ENCODE measurements at regions not wholly inside any gene's neighbourhood (a gene's known extent, or its start where the extent isn't known, plus 50 kb on each side); places are given as distances from the start of the nearest gene placed in this dataset.

DNA sequence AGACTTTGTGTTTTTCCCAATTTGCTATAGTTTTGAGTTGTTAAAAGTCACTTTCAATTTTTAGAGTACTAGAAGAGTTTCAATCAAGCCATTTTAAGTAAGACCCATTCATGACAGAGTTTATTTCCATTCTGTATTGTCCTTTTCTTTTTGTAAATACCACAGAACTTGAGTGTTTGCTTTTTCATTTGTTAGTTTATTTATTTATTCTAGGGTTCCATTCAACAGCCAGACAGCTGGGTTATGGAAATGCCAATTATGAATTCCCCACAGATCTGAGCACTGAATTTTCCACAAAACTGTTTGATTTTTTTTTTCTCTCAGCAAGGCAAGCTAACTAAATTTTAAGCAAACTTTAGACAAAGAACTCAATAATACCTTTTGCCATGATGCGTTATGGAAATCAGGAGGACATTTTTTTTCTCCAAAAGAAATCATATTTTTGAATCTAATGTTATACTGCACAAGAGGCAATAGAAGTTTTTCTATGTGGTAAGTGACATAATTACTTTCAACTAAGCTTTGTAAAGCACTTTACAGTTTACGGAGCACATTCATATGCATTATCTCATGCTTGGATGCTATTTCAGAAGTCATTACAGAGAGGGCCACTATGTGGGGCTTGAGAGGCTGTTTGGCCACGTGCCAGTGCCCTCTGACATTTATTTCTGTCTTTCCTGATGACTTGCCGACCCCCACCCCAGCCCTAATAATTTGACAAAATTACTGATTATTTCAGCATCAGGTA, 181.5 kb downstream of the VRK1 start:
- no peak for DNase-seq (ENCODE audit: low spot score)
- intact Hi-C loops (cut with DNase I), result no loop called here

DNA sequence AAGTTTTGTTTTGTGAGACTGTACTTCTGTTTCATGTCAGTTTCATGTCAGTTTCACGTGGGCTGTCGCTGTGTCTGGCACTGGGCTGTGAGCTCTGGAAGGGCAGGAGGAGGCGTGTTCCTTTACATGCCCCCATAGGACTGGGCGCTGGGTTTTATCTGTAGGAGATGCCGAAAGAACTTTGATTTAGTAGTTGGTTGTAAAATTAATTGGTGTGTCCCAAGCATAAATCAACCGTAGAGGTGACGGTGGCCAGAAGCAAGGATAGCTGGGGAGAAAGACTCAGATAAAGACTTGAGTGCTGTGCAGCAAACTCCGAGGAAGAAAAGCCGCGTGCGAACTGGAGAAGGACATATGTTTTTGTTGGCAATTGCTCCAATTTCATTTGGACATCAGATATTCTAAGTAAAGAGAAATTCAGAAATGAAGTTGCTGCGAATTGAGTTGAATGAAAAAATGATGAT, 182.5 kb downstream of the VRK1 start:
- intact Hi-C loops (cut with DNase I), result no loop called here
- DNase-seq (ENCODE audit: low spot score), result no peak

GRCh38 chr14:96980835-96981234, 183.7 kb downstream of the VRK1 start:
- no peak for DNase-seq (ENCODE audit: low spot score)
- intact Hi-C loops (cut with DNase I), result no loop called here

DNA sequence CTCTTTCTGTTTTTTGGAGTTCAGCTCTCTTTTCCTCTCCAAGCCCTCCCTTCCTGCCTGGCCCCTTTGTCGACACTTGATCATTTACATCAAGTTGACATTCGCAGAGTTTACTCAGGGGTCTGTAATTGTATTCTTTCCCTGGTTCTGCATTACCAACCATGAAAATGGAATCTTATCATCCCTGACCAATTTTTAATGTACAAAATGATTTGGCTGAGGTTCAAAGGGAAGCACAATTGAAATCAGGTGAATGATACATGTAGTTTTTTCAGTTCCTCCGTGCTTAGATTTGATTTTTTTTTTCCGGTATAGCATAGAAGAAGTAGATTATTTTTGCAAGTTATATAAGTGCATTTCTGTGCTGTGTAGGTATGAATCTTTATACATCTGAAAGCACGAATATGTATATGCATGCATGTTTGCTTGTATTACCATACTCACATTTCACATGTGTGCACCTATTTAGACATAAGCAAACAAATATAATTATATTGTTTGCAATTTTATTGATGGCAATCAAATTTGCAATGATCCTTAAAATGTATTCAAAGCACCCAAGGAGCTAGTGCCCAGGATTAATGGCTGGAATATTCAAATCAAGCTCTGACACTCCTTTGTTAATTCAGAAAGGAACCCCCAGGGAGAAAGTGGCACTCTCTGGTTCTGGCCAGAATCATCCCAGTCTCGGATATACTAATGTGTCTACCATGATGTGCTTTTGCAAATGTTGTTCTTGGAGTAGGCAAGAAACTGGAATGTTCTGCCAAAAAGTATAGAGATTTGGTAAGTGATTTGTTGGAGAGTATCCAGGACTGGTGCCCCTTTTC, 189.3 kb downstream of the VRK1 start:
- intact Hi-C loops (cut with DNase I), result no loop called here
- no peak for DNase-seq (ENCODE audit: low spot score)

DNA sequence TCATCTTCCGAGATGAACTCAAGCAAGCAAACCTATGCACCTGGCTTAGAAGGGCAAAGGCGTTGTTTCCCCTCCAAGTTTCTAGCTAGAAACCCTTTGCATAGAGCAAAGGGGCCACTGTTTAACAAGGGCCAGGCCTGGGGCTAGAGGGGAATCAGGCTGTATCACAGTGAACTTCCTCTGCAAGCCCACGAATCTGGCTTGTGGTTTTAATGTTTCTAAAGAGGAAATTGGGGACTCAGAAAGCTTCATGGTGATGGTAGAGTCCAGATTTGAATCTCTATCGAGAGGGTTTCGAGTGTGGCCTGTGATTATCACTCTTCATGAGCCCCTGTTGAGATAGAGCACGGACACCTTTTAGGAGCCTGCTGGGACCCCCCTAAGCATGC, 189.9 kb downstream of the VRK1 start:
- DNase-seq (ENCODE audit: low spot score), result no peak
- intact Hi-C loops (cut with DNase I), result no loop called here

DNA sequence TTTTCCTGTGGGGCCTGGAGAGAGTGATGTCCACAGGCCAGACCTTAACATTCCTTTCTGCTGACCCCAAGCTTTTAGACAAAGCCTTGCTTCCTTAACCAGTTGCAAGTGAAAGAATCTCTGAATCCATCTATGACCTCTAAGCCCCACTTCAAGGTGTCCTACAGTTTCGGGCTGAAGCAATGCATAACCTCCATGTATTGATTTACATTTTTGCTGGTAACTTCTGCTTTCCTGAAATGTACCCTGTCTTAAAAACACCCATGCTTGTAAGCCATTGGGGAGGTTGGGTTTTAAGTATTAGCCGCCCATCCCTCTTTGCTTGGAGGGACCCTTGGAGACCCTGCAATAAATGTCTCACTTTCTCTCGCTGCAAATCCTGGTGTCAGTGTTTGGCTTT, 190.6 kb downstream of the VRK1 start:
- intact Hi-C loops (cut with DNase I), result no loop called here
- DNase-seq (ENCODE audit: low spot score), result no peak

DNA sequence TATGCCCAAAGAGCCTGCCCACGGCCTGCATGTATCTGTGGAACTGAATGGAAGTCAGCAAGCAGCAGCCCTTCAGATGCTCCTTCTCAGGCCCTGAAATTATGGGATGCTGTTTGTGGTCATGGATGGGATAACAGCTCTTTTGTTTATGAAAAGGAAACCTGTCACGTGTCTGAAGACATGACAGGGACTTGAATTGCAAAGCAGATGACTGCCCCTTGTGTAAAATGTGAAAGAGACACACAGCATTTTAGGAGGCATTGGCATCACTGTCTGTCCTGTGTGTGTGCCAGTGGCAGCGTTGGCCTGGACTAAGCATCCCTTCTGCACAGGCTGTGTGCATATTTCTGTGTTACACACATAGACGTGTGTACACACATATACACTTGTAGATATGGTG, 192.1 kb downstream of the VRK1 start:
- no peak for DNase-seq (ENCODE audit: low spot score)

GRCh38 chr14:96991226-96991625, 194.0 kb downstream of the VRK1 start:
- DNase-seq (ENCODE audit: low spot score), result no peak
- intact Hi-C loops (cut with DNase I), result no loop called here

More for the DNA sequence above, 192.1 kb downstream of the VRK1 start:
- intact Hi-C loops (cut with DNase I), result no loop called here

GRCh38 chr14:96994999-96995398, 197.8 kb downstream of the VRK1 start:
- intact Hi-C loops (cut with DNase I), result no loop called here
- DNase-seq (ENCODE audit: low spot score), result no peak

DNA sequence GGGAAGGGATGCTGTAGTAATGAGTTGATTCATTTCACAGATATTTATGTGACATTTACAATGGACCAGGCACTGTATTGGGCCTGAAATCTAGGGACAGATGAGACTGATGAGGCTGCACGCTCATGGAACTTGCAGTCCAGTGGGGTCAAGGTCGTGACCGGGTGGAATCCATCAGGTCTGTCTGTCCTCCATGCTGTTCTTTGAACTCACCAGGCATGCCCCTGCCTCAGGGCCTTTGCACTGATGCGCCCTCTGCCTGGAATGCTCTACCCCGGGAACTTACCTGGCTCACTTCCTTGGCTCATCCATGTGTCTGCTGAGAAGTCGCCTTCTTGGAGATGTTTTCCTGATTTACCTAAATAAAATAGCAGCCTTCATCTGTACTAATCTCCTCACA, 200.1 kb downstream of the VRK1 start:
- intact Hi-C loops (cut with DNase I), result no loop called here
- DNase-seq (ENCODE audit: low spot score), result no peak

DNA sequence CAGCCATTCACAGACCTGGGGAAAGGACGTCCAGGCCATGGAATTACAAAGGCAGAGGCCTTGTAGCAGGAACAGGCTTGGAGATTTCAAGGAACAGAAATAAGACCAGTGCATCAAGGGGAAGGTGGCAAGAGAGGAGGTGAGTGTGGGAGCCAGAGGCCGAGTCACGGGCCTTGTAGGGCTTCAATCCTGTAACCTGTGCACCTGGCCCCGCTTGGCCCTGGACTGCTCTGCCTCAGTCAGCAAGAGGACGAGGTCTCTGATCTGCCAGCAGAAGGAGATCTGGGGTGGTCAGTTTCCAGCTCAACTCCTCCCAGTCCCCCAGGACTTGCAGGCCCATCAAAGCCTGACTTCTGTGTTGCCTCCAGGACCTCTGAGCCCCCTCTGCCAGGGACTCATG, 200.8 kb downstream of the VRK1 start:
- DNase-seq (ENCODE audit: low spot score), result no peak
- intact Hi-C loops (cut with DNase I), result no loop called here

DNA sequence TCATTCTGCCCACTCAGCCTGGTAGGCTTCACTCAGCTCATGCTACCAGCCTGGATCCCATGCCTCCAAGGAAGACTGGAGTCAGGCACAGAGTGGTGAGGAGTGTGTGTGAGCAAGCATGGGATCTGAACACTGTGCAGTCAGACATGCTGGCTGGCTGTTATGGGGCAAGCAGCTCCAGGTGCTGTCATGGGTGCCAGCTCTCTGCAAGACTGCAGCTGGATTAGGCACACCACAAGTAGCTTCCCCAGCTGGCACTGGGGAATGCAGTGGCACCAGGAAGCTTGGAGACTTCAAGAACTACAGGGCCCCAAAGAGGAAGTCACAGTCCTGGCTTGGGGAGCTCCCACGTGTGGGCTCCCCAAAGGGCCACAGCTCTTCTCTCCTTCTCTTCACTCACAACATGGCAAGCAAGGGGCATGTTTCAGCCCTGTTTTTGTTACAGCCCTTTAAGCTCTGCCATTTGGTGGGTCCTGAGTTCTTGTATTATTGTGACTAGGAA, 202.5 kb downstream of the VRK1 start:
- DNase-seq (ENCODE audit: low spot score), result no peak
- intact Hi-C loops (cut with DNase I), result no loop called here

DNA sequence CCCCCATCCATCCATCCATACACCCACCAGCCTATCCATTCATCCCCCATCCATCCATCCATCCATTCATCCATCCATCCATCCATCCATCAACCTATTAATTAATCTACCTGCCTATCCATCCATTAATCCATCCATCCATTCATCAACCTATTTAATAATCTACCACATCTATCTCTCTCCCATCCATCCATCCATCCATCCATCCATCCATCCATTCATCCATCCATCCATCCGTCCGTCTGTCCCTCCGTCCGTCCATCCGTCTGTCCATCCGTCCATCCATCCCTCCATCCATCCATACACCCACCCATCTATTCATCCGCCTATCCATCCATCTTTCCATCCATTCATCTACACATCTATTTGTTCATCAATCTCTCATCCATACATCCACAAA, 205.3 kb downstream of the VRK1 start:
- DNase-seq (ENCODE audit: low spot score), result no peak
- intact Hi-C loops (cut with DNase I), result no loop called here

- DNase-seq (ENCODE audit: low spot score), result no peak
Measured at GRCh38 chr14:97005934-97006333, 208.8 kb downstream of the VRK1 start.

DNA sequence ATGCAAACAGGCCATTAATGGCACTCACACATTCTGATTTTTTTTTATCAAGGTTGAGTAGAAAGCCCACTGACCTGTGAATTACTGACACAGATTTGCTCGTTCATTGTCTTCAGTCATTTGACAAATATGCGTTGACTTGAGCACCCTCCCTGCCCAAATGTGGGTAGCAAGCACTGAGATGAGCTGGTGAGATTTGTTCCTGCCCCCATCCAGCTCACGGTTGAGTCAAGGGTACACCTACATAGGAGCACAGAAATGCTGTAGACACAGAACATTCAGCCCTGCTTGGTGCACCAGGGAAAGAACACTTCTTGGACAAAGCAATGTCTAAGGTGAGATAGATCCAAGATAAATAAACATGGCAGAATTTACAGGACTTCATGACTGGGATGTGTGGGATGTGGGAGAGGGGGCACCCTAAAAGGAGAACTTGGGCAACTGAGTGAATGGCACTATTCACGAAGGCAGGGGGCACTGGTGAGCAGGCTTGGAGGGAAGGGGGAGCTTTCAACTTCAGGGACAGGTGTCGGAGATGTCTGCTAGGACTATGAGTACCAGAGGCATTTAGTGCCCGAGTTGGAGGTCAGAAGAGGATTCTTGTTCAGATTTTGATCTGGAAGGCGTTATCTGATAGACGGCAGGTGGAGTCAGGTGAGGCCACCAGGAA, 213.4 kb downstream of the VRK1 start:
- DNase-seq (ENCODE audit: low spot score), result no peak
- intact Hi-C loops (cut with DNase I), result no loop called here

More at GRCh38 chr14:97005934-97006333, 208.8 kb downstream of the VRK1 start:
- intact Hi-C loops (cut with DNase I), result no loop called here

- intact Hi-C loops (cut with DNase I), result no loop called here
- DNase-seq (ENCODE audit: low spot score), result no peak
Measured at GRCh38 chr14:97013878-97014277, 216.7 kb downstream of the VRK1 start.

DNA sequence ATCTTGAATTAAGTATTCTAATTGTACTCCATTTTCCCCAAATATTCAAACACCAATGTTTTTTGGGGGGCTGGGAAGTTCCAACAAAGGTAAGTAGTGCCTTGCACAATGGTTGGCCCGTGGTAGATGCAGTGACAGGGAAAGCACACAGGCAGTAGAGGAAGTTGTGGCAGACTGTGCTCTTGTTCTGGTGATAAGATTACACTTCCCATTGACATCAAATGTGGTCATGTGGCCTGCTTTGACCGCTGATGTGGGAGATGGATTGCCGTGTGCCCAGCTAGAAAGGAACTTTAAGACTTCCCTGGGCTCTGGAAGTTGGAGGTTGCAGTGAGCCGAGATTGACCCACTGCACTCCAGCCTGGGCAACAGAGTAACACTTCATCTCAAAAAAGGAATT, 223.8 kb downstream of the VRK1 start:
- DNase-seq (ENCODE audit: low spot score), result no peak
- intact Hi-C loops (cut with DNase I), result no loop called here

GRCh38 chr14:97021571-97022168, 224.5 kb downstream of the VRK1 start:
- no peak for DNase-seq (ENCODE audit: low spot score)
- intact Hi-C loops (cut with DNase I), result no loop called here

- intact Hi-C loops (cut with DNase I), result no loop called here
- DNase-seq (ENCODE audit: low spot score), result no peak
Measured at GRCh38 chr14:97022741-97023140, 225.6 kb downstream of the VRK1 start.

GRCh38 chr14:97023871-97024270, 226.7 kb downstream of the VRK1 start:
- intact Hi-C loops (cut with DNase I), result no loop called here
- no peak for DNase-seq (ENCODE audit: low spot score)
